ENCODE measurements at regions not wholly inside any gene's neighbourhood (a gene's known extent, or its start where the extent isn't known, plus 50 kb on each side); places are given as distances from the start of the nearest gene placed in this dataset.
"Not testable (repeated sequence)": the region's sequence is repeated elsewhere in the genome, so short reads cannot be mapped to it uniquely, and the experiment has no call there.

- Histone ChIP-seq H4K20me1 (ENCODE audit: insufficient read depth, low read length) (no peaks in the 10 kb centered on the region), H3K79me2 (ENCODE audit: insufficient read depth, low read length) (no peaks in the 10 kb centered on the region), H3K4me1 (ENCODE audit: insufficient read depth, low read length) (no peaks in the 10 kb centered on the region), H3K27ac (ENCODE audit: low read depth, low read length) (no peak overlapping the region), H3K4me2 (ENCODE audit: low read length) (no peak overlapping the region), H3K27me3 (ENCODE audit: insufficient read depth, low read length) (no peaks in the 10 kb centered on the region), H3K9ac (ENCODE audit: low read length) (no peak overlapping the region), H3K9me3 (ENCODE audit: insufficient read depth, low read depth, low read length) (peaks cover 9% of the 10 kb centered on the region), H3K4me3 (ENCODE audit: insufficient read depth, low read depth, low read length) (no peak overlapping the region), H3K36me3 (ENCODE audit: insufficient read depth, low read length) (no peaks in the 10 kb centered on the region), H2AFZ (ENCODE audit: low read depth, low read length) (no peak overlapping the region)
- FAIRE-seq (no peak), DNase-seq (ENCODE audit: low read depth) (no peak)
- H3K4me1 Mint-ChIP-seq (ENCODE audit: low read depth, unreplicated experiment), result peaks cover 9% of the 10 kb centered on the region
- H3K9me3 Mint-ChIP-seq (ENCODE audit: unreplicated experiment), result peaks cover 5% of the 10 kb centered on the region
- peaks cover 37% of the 10 kb centered on the region for H3K27me3 Mint-ChIP-seq (ENCODE audit: low read depth, unreplicated experiment)
- no peak overlapping the region for H3K4me3 Mint-ChIP-seq (ENCODE audit: unreplicated experiment)
- no peak overlapping the region for H3K27ac Mint-ChIP-seq (ENCODE audit: unreplicated experiment)
- no peak for TF ChIP-seq CTCF (IDR thresholded peaks at IDR 0.05; ENCODE audit: insufficient read depth, low read depth, low read length)
- no peak for TF ChIP-seq EZH2 (IDR thresholded peaks at IDR 0.05; ENCODE audit: insufficient read depth, low read length)
- H3K36me3 Mint-ChIP-seq (ENCODE audit: low read depth, unreplicated experiment), result no peaks in the 10 kb centered on the region
Measured at GRCh38 chr6:168841609-168842278, 400.8 kb downstream of the SMOC2 start.

GRCh38 chr6:168840932-168841331 lies 399.9 kb downstream of the SMOC2 start:
- not testable (repeated sequence) for H3K4me3 Mint-ChIP-seq (ENCODE audit: unreplicated experiment)

GRCh38 chr6:168840299-168840698 lies 399.3 kb downstream of the SMOC2 start:
- not testable (repeated sequence) for H3K4me1 ChIP-seq (ENCODE audit: insufficient read depth, low read length); H3K9ac ChIP-seq (ENCODE audit: low read length); H4K20me1 ChIP-seq (ENCODE audit: insufficient read depth, low read length); H3K4me3 Mint-ChIP-seq (ENCODE audit: unreplicated experiment); H3K36me3 Mint-ChIP-seq (ENCODE audit: low read depth, unreplicated experiment); H3K4me2 ChIP-seq (ENCODE audit: low read length); H2AFZ ChIP-seq (ENCODE audit: low read depth, low read length); FAIRE-seq; H3K27ac ChIP-seq (ENCODE audit: low read depth, low read length); H3K36me3 ChIP-seq (ENCODE audit: insufficient read depth, low read length); H3K9me3 Mint-ChIP-seq (ENCODE audit: unreplicated experiment); H3K79me2 ChIP-seq (ENCODE audit: insufficient read depth, low read length); DNase-seq (ENCODE audit: low read depth); H3K4me3 ChIP-seq (ENCODE audit: insufficient read depth, low read depth, low read length); H3K27me3 ChIP-seq (ENCODE audit: insufficient read depth, low read length); H3K27ac Mint-ChIP-seq (ENCODE audit: unreplicated experiment)
- Mint-ChIP-seq H3K27me3 (ENCODE audit: low read depth, unreplicated experiment) (peaks cover 37% of the 10 kb centered on the region), H3K4me1 (ENCODE audit: low read depth, unreplicated experiment) (peaks cover 14% of the 10 kb centered on the region)
- H3K9me3 ChIP-seq (ENCODE audit: insufficient read depth, low read depth, low read length), result peaks cover 13% of the 10 kb centered on the region

More at GRCh38 chr6:168840932-168841331, 399.9 kb downstream of the SMOC2 start:
- not testable (repeated sequence) for H4K20me1 ChIP-seq (ENCODE audit: insufficient read depth, low read length); H3K9me3 Mint-ChIP-seq (ENCODE audit: unreplicated experiment); DNase-seq (ENCODE audit: low read depth); H3K4me3 ChIP-seq (ENCODE audit: insufficient read depth, low read depth, low read length); H3K9ac ChIP-seq (ENCODE audit: low read length); H2AFZ ChIP-seq (ENCODE audit: low read depth, low read length); H3K4me1 ChIP-seq (ENCODE audit: insufficient read depth, low read length); H3K4me2 ChIP-seq (ENCODE audit: low read length); H3K36me3 ChIP-seq (ENCODE audit: insufficient read depth, low read length); H3K27ac Mint-ChIP-seq (ENCODE audit: unreplicated experiment); H3K36me3 Mint-ChIP-seq (ENCODE audit: low read depth, unreplicated experiment); FAIRE-seq; H3K27ac ChIP-seq (ENCODE audit: low read depth, low read length); H3K79me2 ChIP-seq (ENCODE audit: insufficient read depth, low read length); H3K9me3 ChIP-seq (ENCODE audit: insufficient read depth, low read depth, low read length); H3K27me3 ChIP-seq (ENCODE audit: insufficient read depth, low read length)
- peaks cover 37% of the 10 kb centered on the region for H3K27me3 Mint-ChIP-seq (ENCODE audit: low read depth, unreplicated experiment)
- peaks cover 14% of the 10 kb centered on the region for H3K4me1 Mint-ChIP-seq (ENCODE audit: low read depth, unreplicated experiment)
